ENCODE measurements at regions not wholly inside any gene's neighbourhood (a gene's known extent, or its start where the extent isn't known, plus 50 kb on each side); places are given as distances from the start of the nearest gene placed in this dataset.
"Not testable (repeated sequence)": the region's sequence is repeated elsewhere in the genome, so short reads cannot be mapped to it uniquely, and the experiment has no call there.

- Histone ChIP-seq H3K36me3 (no peaks in the 10 kb centered on the region), H3K9me3 (no peaks in the 10 kb centered on the region), H3K27me3 (no peaks in the 10 kb centered on the region), H3K27ac (no peak overlapping the region), H3K4me1 (no peaks in the 10 kb centered on the region), H3K4me3 (no peak overlapping the region)
- DNase-seq = no peak
- no peak for TF ChIP-seq CTCF (IDR thresholded peaks at IDR 0.05)
- no peak for TF ChIP-seq POLR2A (IDR thresholded peaks at IDR 0.05)
- 72 to 78% methylated on average over 4 of the region's 4 CpGs for WGBS, 2 donors
- intact Hi-C loops (cut with DNase I) = no loop called here
Measured at GRCh38 chr9:118665226-118665919, 703.9 kb downstream of the BRINP1 start.

- H3K27me3 ChIP-seq = no peaks in the 10 kb centered on the region
- TF ChIP-seq CTCF (IDR thresholded peaks at IDR 0.05) (no peak), POLR2A (IDR thresholded peaks at IDR 0.05) (no peak)
- no peak overlapping the region for H3K4me3 ChIP-seq
- no peaks in the 10 kb centered on the region for H3K4me1 ChIP-seq
- H3K36me3 ChIP-seq = no peaks in the 10 kb centered on the region
- H3K9me3 ChIP-seq = no peaks in the 10 kb centered on the region
- 74 to 77% methylated on average over 11 of the region's 11 CpGs for WGBS, 2 donors
- DNase-seq = no peak
- intact Hi-C loops (cut with DNase I) = no loop called here
- H3K27ac ChIP-seq = no peak overlapping the region
Measured at GRCh38 chr9:118670011-118670953, 699.0 kb downstream of the BRINP1 start.

GRCh38 chr9:118674942-118675341, 694.3 kb downstream of the BRINP1 start:
- no peak overlapping the region for H3K27ac ChIP-seq
- no peaks in the 10 kb centered on the region for H3K27me3 ChIP-seq
- H3K36me3 ChIP-seq = no peaks in the 10 kb centered on the region
- no peak for DNase-seq
- H3K9me3 ChIP-seq = no peaks in the 10 kb centered on the region
- 80 to 82% methylated on average over 5 of the region's 5 CpGs for WGBS, 2 donors
- no peak overlapping the region for H3K4me3 ChIP-seq
- no peaks in the 10 kb centered on the region for H3K4me1 ChIP-seq
- intact Hi-C loops (cut with DNase I) = no loop called here
- no peak for TF ChIP-seq POLR2A (IDR thresholded peaks at IDR 0.05)
- TF ChIP-seq CTCF (IDR thresholded peaks at IDR 0.05) = no peak

- intact Hi-C loops (cut with DNase I); H3K9me3 ChIP-seq; H3K4me3 ChIP-seq; DNase-seq; H3K27me3 ChIP-seq; H3K27ac ChIP-seq; H3K4me1 ChIP-seq; H3K36me3 ChIP-seq: not testable (repeated sequence)
- WGBS, 2 donors = no CpG with 5 or more reads among the region's 47 CpGs
Measured at GRCh38 chr9:118677936-118678653, 691.1 kb downstream of the BRINP1 start.

- no peak for DNase-seq
- Histone ChIP-seq H3K4me3 (no peak overlapping the region), H3K4me1 (no peaks in the 10 kb centered on the region), H3K9me3 (no peaks in the 10 kb centered on the region), H3K36me3 (no peaks in the 10 kb centered on the region), H3K27me3 (no peaks in the 10 kb centered on the region), H3K27ac (no peak overlapping the region)
- WGBS, 2 donors = 17 to 27% methylated on average over 5 of the region's 5 CpGs
- TF ChIP-seq CTCF (IDR thresholded peaks at IDR 0.05) (no peak), POLR2A (IDR thresholded peaks at IDR 0.05) (no peak)
- intact Hi-C loops (cut with DNase I) = no loop called here
Measured at GRCh38 chr9:118686959-118687358, 682.3 kb downstream of the BRINP1 start.
